HL-60/S4 treated with retinoic acid at 250 ng/mL for 4 days and 3 days (cell line): ENCODE measurements at regions not wholly inside any gene's neighbourhood (a gene's known extent, or its start where the extent isn't known, plus 50 kb on each side); places are given as distances from the start of the nearest gene placed in this dataset.

Experiments used
- in situ Hi-C: fragments of 300-500 bp; cut with MboI; formaldehyde crosslinking; loops from 2 replicates; pipeline ENCODE4 v1.7.0; 2022; ENCODE audit warnings: low sequenced_read_pairs

GRCh38 chr11:116137753-116138152, 633.5 kb upstream of the CADM1 start:
- in situ Hi-C loops = no loop called here

GRCh38 chr11:116136987-116137674, 632.9 kb upstream of the CADM1 start:
- in situ Hi-C loops = no loop called here

- in situ Hi-C loops = no loop called here
Observed at GRCh38 chr11:116135891-116136290, 631.7 kb upstream of the CADM1 start.

- in situ Hi-C loops = no loop called here
Observed at GRCh38 chr11:116134450-116134849, 630.2 kb upstream of the CADM1 start.

GRCh38 chr11:116132273-116132978, 628.2 kb upstream of the CADM1 start:
- in situ Hi-C loops = no loop called here

GRCh38 chr11:116130122-116130521, 625.9 kb upstream of the CADM1 start:
- in situ Hi-C loops = no loop called here

GRCh38 chr11:116129456-116129855, 625.2 kb upstream of the CADM1 start:
- in situ Hi-C loops = no loop called here

- in situ Hi-C loops = no loop called here
Observed at GRCh38 chr11:116126562-116126961, 622.3 kb upstream of the CADM1 start.

- in situ Hi-C loops = no loop called here
Observed at GRCh38 chr11:116124922-116125714, 620.9 kb upstream of the CADM1 start.

- in situ Hi-C loops = no loop called here
Observed at GRCh38 chr11:116123739-116124138, 619.5 kb upstream of the CADM1 start.

- in situ Hi-C loops = no loop called here
Observed at GRCh38 chr11:116122697-116123472, 618.7 kb upstream of the CADM1 start.

- in situ Hi-C loops = no loop called here
Observed at GRCh38 chr11:116119158-116119557, 614.9 kb upstream of the CADM1 start.

GRCh38 chr11:116118138-116118470, 613.9 kb upstream of the CADM1 start:
- in situ Hi-C loops = no loop called here

GRCh38 chr11:116117331-116118137, 613.3 kb upstream of the CADM1 start:
- in situ Hi-C loops = no loop called here

- in situ Hi-C loops = no loop called here
Observed at GRCh38 chr11:116115801-116116200, 611.6 kb upstream of the CADM1 start.

GRCh38 chr11:116114198-116114651, 610.0 kb upstream of the CADM1 start:
- in situ Hi-C loops = no loop called here

GRCh38 chr11:116112087-116112935, 608.1 kb upstream of the CADM1 start:
- in situ Hi-C loops = no loop called here

GRCh38 chr11:116111546-116111945, 607.3 kb upstream of the CADM1 start:
- in situ Hi-C loops = no loop called here

- in situ Hi-C loops = no loop called here
Observed at GRCh38 chr11:116110802-116111201, 606.6 kb upstream of the CADM1 start.
